ENCODE measurements at regions not wholly inside any gene's neighbourhood (a gene's known extent, or its start where the extent isn't known, plus 50 kb on each side); places are given as distances from the start of the nearest gene placed in this dataset.

DNA sequence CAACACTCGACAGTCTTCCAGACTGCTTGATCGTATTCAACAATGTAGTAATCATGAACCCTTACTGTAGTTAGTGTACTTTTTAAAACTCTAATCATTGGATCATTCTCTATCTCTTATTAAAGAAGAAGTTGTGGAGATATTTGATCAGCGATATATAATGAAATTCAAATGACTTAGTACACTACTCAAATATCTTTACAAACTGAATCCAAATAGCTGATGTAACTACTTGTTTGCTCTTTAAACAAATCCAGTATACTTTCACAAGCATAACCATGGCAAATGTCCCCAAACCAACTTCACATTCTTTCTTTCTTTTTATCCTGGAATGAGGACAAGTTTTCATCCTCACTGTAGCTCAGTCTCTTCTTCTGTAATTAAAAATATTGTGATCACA lies 1569.9 kb upstream of the ADGRL3 start:
- TF ChIP-seq, protein P1, sequence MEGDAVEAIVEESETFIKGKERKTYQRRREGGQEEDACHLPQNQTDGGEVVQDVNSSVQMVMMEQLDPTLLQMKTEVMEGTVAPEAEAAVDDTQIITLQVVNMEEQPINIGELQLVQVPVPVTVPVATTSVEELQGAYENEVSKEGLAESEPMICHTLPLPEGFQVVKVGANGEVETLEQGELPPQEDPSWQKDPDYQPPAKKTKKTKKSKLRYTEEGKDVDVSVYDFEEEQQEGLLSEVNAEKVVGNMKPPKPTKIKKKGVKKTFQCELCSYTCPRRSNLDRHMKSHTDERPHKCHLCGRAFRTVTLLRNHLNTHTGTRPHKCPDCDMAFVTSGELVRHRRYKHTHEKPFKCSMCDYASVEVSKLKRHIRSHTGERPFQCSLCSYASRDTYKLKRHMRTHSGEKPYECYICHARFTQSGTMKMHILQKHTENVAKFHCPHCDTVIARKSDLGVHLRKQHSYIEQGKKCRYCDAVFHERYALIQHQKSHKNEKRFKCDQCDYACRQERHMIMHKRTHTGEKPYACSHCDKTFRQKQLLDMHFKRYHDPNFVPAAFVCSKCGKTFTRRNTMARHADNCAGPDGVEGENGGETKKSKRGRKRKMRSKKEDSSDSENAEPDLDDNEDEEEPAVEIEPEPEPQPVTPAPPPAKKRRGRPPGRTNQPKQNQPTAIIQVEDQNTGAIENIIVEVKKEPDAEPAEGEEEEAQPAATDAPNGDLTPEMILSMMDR (IDR thresholded peaks at IDR 0.05) = no peak
- TF ChIP-seq POLR2A (IDR thresholded peaks at IDR 0.05) = no peak

Measured in testis (tissue), 2 donors.